PC-3 (cell line): ENCODE measurements at regions not wholly inside any gene's neighbourhood (a gene's known extent, or its start where the extent isn't known, plus 50 kb on each side); places are given as distances from the start of the nearest gene placed in this dataset.

Experiments
- CTCF ChIP-seq: fragments of 300-600 bp; sonication (generic); conservative IDR thresholded peaks from 2 replicates; pipeline ENCODE4 v1.5.1; 2017; ENCODE audit warnings: antibody characterized with exemption, low read depth, mild to moderate bottlenecking, low read length
- EZH2 ChIP-seq: fragments of 300-600 bp; sonication (generic); IDR thresholded peaks from one replicate; pipeline ENCODE4 v1.6.1; 2017; ENCODE audit warnings: antibody characterized with exemption, mild to moderate bottlenecking, low read length; ENCODE audit not compliant: unreplicated experiment

GRCh38 chr5:56309262-56309826 lies 76.2 kb upstream of the ANKRD55 start:
- TF ChIP-seq CTCF (no peak), EZH2 (no peak)
